NCI-H1105 treated with DMSO at 0.1 percent for 48 hours (cell line): ENCODE measurements at regions not wholly inside any gene's neighbourhood (a gene's known extent, or its start where the extent isn't known, plus 50 kb on each side); places are given as distances from the start of the nearest gene placed in this dataset.

Source experiments
- DNase-seq: peaks from one replicate; lab custom pipeline; 2025; lab: John Stamatoyannopoulos, UW

GRCh38 chr9:99365233-99365980 is 143.3 kb downstream of the SEC61B start:
- DNase-seq, result no peak

- no peak for DNase-seq
Measured at GRCh38 chr9:99366183-99366582, 144.1 kb downstream of the SEC61B start.

DNA sequence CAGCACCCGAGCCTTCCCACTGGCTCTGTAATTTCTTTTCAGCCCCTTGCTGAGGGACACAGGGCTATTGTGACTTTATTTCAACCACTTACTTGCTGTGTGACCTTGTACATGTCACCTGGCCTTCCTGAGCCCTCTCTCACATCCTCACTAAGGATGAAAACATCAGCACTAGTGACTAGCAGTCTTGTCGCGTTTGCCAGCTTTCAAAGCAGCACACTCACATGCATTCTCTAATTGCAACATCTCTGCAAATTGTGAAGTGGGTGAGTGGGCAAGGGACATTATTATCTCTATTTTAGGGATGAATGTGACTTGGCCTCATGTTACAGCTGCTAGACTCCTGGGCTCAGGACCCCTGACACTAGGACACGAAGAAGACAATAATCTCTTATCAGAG is 144.5 kb downstream of the SEC61B start:
- no peak for DNase-seq

GRCh38 chr9:99368341-99369326 is 146.6 kb downstream of the SEC61B start:
- DNase-seq, result no peak

DNA sequence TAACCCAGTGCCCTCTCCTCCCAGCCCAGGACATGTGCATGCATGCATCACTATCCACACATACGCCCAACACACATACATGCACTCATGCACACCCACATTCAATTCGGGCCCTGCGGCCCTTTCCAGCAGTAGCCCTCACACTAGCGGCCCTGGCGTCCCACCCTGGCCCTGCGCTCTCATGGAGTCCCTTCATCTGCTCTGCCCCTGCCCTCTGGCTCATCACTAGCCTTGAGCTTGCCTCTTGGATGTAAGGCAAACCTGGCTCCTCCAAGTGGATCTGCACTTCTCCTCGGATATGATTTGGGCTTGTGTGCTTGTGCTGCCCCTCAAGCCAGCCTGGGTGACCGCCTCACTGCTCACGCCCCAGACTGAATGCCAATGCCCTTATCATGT is 147.2 kb downstream of the SEC61B start:
- DNase-seq, result no peak

- no peak for DNase-seq
Measured at GRCh38 chr9:99370376-99370775, 148.3 kb downstream of the SEC61B start.

GRCh38 chr9:99371376-99371775 is 149.3 kb downstream of the SEC61B start:
- DNase-seq, result no peak

- peak; percentile 4 for DNase-seq
Measured at GRCh38 chr9:99373912-99374311, 151.8 kb downstream of the SEC61B start.

- DNase-seq, result no peak
Measured at GRCh38 chr9:99374793-99375192, 152.7 kb downstream of the SEC61B start.

- DNase-seq, result no peak
Measured at GRCh38 chr9:99375481-99375880, 153.4 kb downstream of the SEC61B start.

DNA sequence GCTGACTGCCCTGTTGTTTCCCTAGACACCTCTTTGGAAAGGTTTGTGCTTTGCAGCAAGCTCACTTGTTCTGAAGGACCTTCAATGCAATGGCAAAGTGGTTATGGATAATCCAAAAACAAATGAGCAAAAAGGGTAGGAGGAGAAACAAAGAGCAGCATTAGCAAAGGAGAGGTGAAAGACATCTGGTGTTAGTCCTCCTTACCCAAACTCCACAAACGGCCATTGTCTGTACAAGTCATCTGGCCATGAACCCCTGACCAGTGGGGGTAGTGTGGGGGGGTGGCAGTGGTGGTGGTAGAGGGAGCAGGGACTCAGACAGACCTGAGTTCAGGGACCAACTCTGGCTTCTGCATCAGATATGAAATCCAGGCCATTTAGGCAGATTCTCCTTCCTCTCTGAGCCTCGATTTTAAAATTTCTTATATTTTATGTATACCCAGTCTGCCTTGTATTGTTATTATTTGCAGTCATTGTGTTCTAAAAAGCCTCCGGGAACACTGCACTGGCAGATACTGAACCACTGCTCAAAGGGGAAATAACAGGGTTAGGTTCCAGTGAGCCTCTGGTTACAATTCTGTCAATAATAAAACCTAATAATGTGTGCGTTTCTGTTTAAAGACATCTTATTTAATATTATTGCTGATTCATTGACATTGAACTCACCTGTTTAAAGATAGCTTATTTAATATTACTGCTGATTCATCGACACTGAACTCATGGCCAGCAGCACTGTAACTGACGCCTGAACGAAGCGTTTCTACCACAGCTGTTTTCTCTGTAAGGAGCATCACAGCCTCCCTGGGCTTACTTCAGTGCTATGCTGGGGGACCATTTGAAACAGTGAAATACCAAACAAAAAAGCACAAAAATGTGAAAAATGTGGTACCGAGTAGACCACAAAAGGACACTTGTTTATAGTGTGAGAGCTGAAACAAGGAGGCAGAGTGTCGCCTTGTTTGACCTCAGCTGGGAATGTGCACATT is 156.0 kb downstream of the SEC61B start:
- no peak for DNase-seq

DNA sequence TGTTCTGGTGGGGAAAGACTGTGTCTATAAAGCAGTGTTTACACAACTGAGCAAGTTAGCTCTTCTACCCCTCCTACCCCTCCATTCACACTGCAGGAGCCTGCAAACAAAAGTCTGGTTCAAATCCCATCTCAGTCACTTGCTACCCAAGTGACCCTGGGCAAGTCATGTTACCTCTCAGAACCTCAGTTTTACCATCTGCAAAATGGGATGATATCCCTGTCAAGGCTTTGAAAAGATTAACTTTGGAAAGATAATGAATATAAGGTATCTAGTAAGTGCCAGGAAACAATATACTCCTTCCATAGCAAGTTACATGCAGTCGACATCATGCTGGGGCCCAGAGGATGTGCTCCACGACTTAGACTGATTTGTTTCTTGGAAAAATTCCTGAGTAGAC is 161.5 kb downstream of the SEC61B start:
- no peak for DNase-seq

- no peak for DNase-seq
Measured at GRCh38 chr9:99385215-99385614, 163.1 kb downstream of the SEC61B start.

DNA sequence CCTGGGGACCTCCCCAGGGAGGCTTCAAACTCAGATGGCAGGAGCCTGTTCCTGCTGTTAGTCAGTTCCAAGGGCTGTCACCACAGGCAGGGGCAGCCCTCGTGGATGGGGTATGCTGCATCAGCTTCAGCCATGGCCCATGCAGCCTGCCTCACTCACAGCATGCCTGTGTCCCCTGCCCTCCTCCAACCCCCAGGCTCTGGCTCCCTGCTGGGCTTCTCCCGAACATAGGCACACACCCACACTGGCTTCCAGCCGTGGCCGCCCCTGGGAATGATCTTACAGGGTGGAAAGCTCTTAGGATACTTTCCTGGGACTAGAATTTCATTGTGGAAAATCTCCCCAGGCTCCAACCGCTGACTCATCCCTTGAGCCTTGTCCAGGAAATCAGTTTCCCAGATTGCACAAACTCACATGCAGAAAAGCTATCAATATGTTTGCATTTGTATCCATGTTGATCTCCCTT is 163.8 kb downstream of the SEC61B start:
- no peak for DNase-seq

DNA sequence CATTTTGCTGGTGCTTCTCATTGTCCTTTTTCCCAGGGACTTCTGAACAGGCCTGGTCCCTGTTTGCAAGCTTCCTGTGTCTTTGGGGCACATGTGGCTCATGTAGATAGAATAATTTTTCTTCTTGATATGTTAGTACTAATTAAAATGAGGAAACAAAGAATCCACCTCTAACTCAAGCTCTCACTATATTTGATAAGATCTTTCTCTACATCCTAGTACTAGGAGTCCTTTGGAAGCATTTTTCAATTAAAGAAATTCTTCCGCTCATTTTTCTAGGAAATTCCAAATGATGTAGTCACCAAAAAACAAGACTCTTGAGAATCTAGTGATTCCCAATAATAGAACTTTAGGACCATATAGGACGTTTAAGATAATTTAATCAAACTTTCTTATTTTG is 165.3 kb downstream of the SEC61B start:
- no peak for DNase-seq

DNA sequence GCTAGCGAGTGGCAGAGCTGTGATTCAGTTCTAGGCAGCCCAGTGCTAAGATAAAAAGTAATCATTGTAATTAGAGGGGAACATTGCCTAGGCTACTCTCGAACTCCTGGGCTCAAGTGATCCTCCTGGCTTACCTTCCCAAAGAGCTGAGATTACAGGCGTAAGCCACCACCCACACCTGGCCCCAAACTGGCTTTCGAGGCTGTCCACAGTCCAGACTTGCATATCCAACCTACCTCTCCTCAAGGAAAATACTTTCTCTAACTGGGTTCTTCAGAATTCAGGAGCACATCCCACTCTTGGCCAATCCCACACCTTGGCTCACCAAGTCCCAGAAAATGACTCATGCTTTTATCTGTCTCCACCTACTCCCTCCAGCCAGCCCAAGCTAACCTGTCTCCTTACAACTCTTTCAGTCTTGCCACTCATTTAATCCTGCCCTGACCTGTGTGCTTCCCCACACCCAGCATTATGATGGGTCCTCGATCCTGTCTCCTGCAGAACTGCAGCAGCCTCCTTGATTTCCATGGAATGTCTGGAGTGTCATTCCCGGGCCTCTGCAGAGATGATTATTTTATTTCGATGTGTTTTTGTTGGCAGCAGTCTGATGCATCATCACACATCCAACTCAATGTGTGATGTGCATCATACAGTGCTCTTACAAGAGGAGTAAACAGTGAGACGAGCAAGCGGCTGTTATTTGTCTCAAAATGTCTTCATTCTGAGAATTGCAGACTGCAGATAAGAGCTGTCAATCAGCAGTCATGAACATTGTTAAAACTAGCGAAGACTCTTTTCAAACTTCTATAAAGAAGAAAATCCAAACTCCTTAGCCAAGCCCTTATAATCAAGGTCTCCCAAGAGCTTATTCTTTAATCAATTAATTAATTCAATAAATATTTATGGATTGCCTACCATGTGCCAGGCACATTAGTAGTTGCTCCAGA is 167.3 kb downstream of the SEC61B start:
- DNase-seq, result no peak

DNA sequence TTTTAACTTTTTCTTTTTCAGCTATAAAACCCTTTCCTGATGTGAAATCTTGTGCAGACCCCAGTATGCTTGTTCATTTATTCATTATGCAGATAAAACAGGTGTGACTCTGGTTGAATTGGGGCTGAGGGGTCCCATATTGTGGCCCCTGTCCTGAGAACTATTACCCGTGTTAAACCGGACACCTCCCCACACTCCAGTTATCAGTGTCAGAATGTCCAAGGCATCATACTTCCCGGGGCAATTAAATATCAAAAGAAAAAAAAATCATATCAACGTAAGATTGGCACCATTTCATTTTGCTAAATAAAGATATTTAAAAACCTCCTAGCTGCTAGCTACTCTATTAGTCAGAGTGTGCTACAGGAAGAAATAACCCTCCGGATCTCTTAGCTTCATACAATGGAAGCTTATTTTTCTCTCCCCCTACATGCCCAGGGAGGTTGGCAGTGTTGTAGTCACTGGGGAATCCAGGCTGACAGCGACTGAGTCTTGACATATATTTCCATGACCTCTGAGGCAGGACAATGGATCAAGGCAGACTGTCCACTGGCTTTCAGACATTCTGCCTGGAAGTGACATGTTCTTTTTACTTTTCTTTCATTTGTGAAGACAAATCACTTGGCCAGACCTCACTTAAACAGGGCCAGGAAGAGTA is 170.0 kb downstream of the SEC61B start:
- DNase-seq, result no peak

DNA sequence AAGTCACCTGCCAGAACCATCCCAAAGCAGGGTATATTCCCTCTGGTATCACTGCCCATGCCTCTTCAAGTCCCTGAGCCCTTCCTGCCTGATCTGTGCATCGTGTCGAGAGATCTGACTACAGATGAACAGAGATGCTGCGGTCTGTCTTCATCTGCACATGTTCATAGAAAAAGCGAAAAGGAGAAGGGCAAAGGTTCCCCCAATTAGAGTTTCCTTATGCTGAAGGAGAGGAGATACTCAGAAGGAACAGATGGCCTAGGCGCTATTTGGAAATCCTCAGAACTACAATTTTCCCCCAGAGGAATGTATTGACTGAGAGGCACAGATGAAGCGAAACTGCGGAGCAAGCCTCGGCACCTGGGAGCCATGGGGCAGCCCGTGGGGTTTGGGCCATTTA is 170.9 kb downstream of the SEC61B start:
- DNase-seq, result no peak

DNA sequence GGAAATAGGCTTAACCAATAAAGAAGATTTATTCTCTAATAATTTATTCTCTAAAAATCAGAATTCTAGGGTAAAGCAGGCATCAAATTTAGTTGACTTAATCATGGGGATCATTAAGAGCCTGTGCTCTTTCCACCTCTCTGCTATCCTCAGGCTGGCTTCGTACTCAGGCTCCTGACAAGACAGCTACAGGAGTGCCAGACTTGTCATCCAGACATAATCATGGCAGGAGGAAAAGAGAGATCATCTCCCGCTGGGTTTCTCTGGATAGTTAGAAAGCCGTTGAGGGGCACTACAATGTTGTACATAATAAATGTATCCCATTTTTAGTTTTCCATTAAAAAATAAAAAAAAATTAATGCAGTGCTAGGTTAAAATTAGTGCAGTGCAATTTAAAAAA is 171.9 kb downstream of the SEC61B start:
- DNase-seq, result no peak

DNA sequence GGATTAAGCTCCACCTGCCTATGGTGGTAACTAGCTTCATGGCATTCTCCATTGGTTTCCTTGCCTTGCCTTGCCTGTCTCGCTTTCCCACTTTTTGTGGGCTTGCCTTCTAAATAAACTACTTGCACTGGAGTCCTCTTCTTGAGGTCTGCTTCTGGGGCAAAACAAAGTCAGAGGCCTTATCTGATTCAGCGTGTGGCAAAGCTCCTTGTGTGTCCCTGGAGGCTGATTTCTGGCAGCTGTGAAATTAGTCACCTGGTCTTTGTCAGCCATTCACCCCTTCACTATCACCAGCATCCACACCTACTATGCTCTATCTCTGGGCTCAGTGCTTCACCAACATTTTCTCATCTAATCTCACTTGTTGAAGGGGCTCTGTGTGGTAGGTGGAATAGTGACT is 176.2 kb downstream of the SEC61B start:
- DNase-seq, result no peak
